K562 (cell line): ENCODE measurements at regions not wholly inside any gene's neighbourhood (a gene's known extent, or its start where the extent isn't known, plus 50 kb on each side); places are given as distances from the start of the nearest gene placed in this dataset.

Experiments
- ATAC-seq: fragments of 200-7000 bp; cut with Tn5 transposase; 3 replicates; pipeline ENCODE4 v1.9.1; 2020; ENCODE audit warnings: moderate library complexity
- BruUV-seq: library from RNA; stranded (reverse); fragments of 400-500 nt; replicated peaks from 2 replicates; lab custom pipeline; 2021; lab: Mats Ljungman, UMichigan
- CTCF ChIA-PET: fragments of 300-600 bp; formaldehyde crosslinking; extraction: SDS; loops from one replicate; lab custom pipeline; 2021; ENCODE audit warnings: low intra/inter-chr PET ratio; lab: Yijun Ruan, JAX
- POLR2A ChIA-PET: fragments of 300-600, 350-650 bp; sonication (Branson Sonifier 250); formaldehyde crosslinking; extraction: SDS; loops from one replicate; lab custom pipeline; 2021; ENCODE audit warnings: antibody characterized with exemption, inconsistent platforms; lab: Yijun Ruan, JAX
- DNase-seq, 4 experiments: peaks; one replicate each; pipeline versions ENCODE4 v3.0.0 to v3.0.0-alpha.2; 2011 to 2018; ENCODE audit warnings: low spot score in 3 of 4, mixed read lengths in 3 of 4; ENCODE audit errors: extremely low read depth in 1 of 4
- FAIRE-seq: peaks from 2 replicates; lab custom pipeline; 2011; peaks lifted over from hg19 to GRCh38; lab: Jason Lieb, UNC
- H2AFZ ChIP-seq: 2 replicates; pipeline ENCODE4 v1.6.0; 2011; ENCODE audit warnings: low read depth, low read length, control low read depth, inconsistent platforms
- H3K27ac ChIP-seq: fragments of 200-600 bp; 3 replicates; pipeline ENCODE4 v1.8.0; 2011; ENCODE audit warnings: low read depth, mild to moderate bottlenecking, control low read depth, inconsistent platforms, low read length, moderate library complexity, mixed read lengths; ENCODE audit errors: extremely low read depth
- H3K27me3 ChIP-seq, 2 experiments: fragments of 300-600 bp in 1 of 2; 2 replicates in 1 of 2; 3 replicates in 1 of 2; pipeline versions ENCODE4 v1.6.0 to v1.8.0; 2011; ENCODE audit warnings: inconsistent platforms in 2 of 2, low read length in 2 of 2, mild to moderate bottlenecking in 1 of 2, mixed read lengths in 1 of 2, moderate library complexity in 1 of 2; ENCODE audit not compliant: control insufficient read depth in 2 of 2, insufficient read depth in 2 of 2
- H3K36me3 ChIP-seq: fragments of 300-600 bp; 3 replicates; pipeline ENCODE4 v1.8.0; 2011; ENCODE audit warnings: mild to moderate bottlenecking, low read length, inconsistent platforms; ENCODE audit not compliant: control insufficient read depth, insufficient read depth
- H3K4me1 ChIP-seq, 2 experiments: fragments of 200-600 bp in 1 of 2; replicated peaks in 1 of 2; 2 replicates in 1 of 2; 3 replicates in 1 of 2; pipeline versions ENCODE4 v1.5.1 to v1.8.0; 2011; ENCODE audit warnings: inconsistent platforms in 2 of 2, low read length in 2 of 2, mild to moderate bottlenecking in 1 of 2, mixed read lengths in 1 of 2, moderate library complexity in 1 of 2; ENCODE audit not compliant: control insufficient read depth in 2 of 2, insufficient read depth in 2 of 2
- H3K4me2 ChIP-seq: 2 replicates; pipeline ENCODE4 v1.6.1; 2011; ENCODE audit warnings: low read length, control low read depth, inconsistent platforms, mixed read lengths; ENCODE audit not compliant: insufficient read depth
- H3K4me3 ChIP-seq: fragments of 200-600 bp; sonication (generic), shearing (Covaris generic); 2 replicates; pipeline ENCODE4 v1.5.1; 2016; ENCODE audit warnings: control low read depth, inconsistent platforms
- H3K79me2 ChIP-seq: fragments of 200-600 bp; 3 replicates; pipeline ENCODE4 v1.8.0; 2011; ENCODE audit warnings: low read length, inconsistent platforms; ENCODE audit not compliant: control insufficient read depth, insufficient read depth
- H3K9ac ChIP-seq, 2 experiments: 2 replicates each; pipeline versions ENCODE4 v1.6.0 to v1.6.1; 2011; ENCODE audit warnings: low read depth in 2 of 2, low read length in 2 of 2, control low read depth in 1 of 2, inconsistent platforms in 1 of 2, mild to moderate bottlenecking in 1 of 2, mixed read lengths in 1 of 2; ENCODE audit not compliant: insufficient read depth in 1 of 2
- H3K9me1 ChIP-seq: one replicate; pipeline ENCODE4 v1.6.0; 2011; ENCODE audit warnings: inconsistent platforms, mild to moderate bottlenecking, low read length, moderate library complexity; ENCODE audit not compliant: control insufficient read depth, insufficient read depth
- H3K9me3 ChIP-seq: replicated peaks from 2 replicates; pipeline ENCODE4 v1.5.1; 2011; ENCODE audit warnings: low read depth, low read length, inconsistent platforms; ENCODE audit not compliant: control insufficient read depth, insufficient read depth
- H4K20me1 ChIP-seq: replicated peaks from 2 replicates; pipeline ENCODE4 v1.6.1; 2011; ENCODE audit warnings: low read length, inconsistent platforms, mixed read lengths; ENCODE audit not compliant: control insufficient read depth, insufficient read depth
- BCL6 ChIP-seq: fragments of 250-450 bp; sonication (Bioruptor Pico); IDR thresholded peaks from 2 replicates; pipeline ENCODE4 v1.4.0; 2020
- FOXA3 ChIP-seq, 2 experiments: fragments of 450-650 bp in 1 of 2; sonication (generic) in 1 of 2; formaldehyde crosslinking; IDR thresholded peaks in 1 of 2; conservative IDR thresholded peaks in 1 of 2; 2 replicates each; pipeline versions ENCODE4 v1.4.0 to v1.8.0; 2020 to 2022; ENCODE audit warnings: mild to moderate bottlenecking in 2 of 2, missing genetic modification reagents in 1 of 2
- FOXJ2 ChIP-seq: fragments of 200-800 bp; sonication (Bioruptor generic); IDR thresholded peaks from 2 replicates; pipeline ENCODE4 v1.6.1; 2016; ENCODE audit warnings: missing genetic modification characterization, missing compliant biosample characterization
- HCFC1 ChIP-seq: IDR thresholded peaks from 2 replicates; pipeline ENCODE4 v1.6.1; 2012; ENCODE audit warnings: low read depth, low read length, improper control_type of control experiment
- HDAC3 ChIP-seq: fragments of 450-650 bp; IDR thresholded peaks from 2 replicates; pipeline ENCODE4 v1.6.1; 2018; ENCODE audit warnings: borderline replicate concordance, mild to moderate bottlenecking, moderate library complexity; ENCODE audit not compliant: partially characterized antibody
- HMGXB4 ChIP-seq: sonication (generic); formaldehyde crosslinking; IDR thresholded peaks from 2 replicates; pipeline ENCODE4 v1.8.1; 2023; ENCODE audit warnings: mild to moderate bottlenecking, missing genetic modification reagents
- KDM1A ChIP-seq, 2 experiments: fragments of 450-650 bp; IDR thresholded peaks; 2 replicates each; pipeline ENCODE4 v1.6.1; 2016; ENCODE audit warnings: mild to moderate bottlenecking in 2 of 2
- NCOA2 ChIP-seq, 2 experiments: fragments of 450-650 bp; IDR thresholded peaks; 2 replicates each; pipeline ENCODE4 v1.6.1; 2018; ENCODE audit warnings: mild to moderate bottlenecking in 2 of 2, moderate library complexity in 1 of 2; ENCODE audit not compliant: partially characterized antibody in 2 of 2
- NEUROD1 ChIP-seq: fragments of 150-350 bp; IDR thresholded peaks from 2 replicates; pipeline ENCODE4 v1.6.1; 2014; ENCODE audit warnings: borderline replicate concordance, low read length, low read depth; ENCODE audit not compliant: partially characterized antibody
- POLR3A ChIP-seq: IDR thresholded peaks from 2 replicates; pipeline ENCODE4 v1.6.1; 2011; ENCODE audit warnings: borderline replicate concordance, mild to moderate bottlenecking, moderate library complexity; ENCODE audit not compliant: insufficient read length, insufficient read depth; ENCODE audit errors: extremely low read depth
- PTBP1 ChIP-seq: fragments of 200-400 bp; formaldehyde crosslinking; IDR thresholded peaks from 2 replicates; pipeline ENCODE4 v1.6.1; 2017; ENCODE audit warnings: low read depth, low read length
- SMARCA5 ChIP-seq: fragments of 450-650 bp; IDR thresholded peaks from 2 replicates; pipeline ENCODE4 v1.6.1; 2016
- ZBTB33 ChIP-seq: sonication (generic); formaldehyde crosslinking; IDR thresholded peaks from 2 replicates; pipeline ENCODE4 v1.8.1; 2023; ENCODE audit warnings: mild to moderate bottlenecking, missing genetic modification reagents
- ZMIZ1 ChIP-seq, 2 experiments: fragments of 150-350 bp in 1 of 2; IDR thresholded peaks; 2 replicates each; pipeline ENCODE4 v1.6.1; 2012 to 2016; ENCODE audit warnings: low read depth in 2 of 2, low read length in 2 of 2, mild to moderate bottlenecking in 1 of 2, moderate library complexity in 1 of 2
- ZNF140 ChIP-seq: fragments of 250-450 bp; sonication (Bioruptor Pico); IDR thresholded peaks from 2 replicates; pipeline ENCODE4 v1.8.0; 2021; ENCODE audit warnings: moderate library complexity, mild to moderate bottlenecking, inconsistent platforms
- ZNF143 ChIP-seq: sonication (generic); formaldehyde crosslinking; IDR thresholded peaks from 2 replicates; pipeline ENCODE4 v1.9.0; 2022; ENCODE audit warnings: mild to moderate bottlenecking, missing genetic modification reagents
- ZNF354B ChIP-seq: fragments of 250-450 bp; sonication (Bioruptor Pico); IDR thresholded peaks from 2 replicates; pipeline ENCODE4 v1.4.0; 2020
- ZNF780A ChIP-seq: fragments of 250-450 bp; sonication (Bioruptor Pico); IDR thresholded peaks from 2 replicates; pipeline ENCODE4 v1.5.0; 2021; ENCODE audit warnings: mild to moderate bottlenecking
- WGBS: fragments of 100-300 bp; shearing (Covaris generic); methylation state at CpG from one replicate; pipeline ENCODE4 v1.1.6; 2016; ENCODE audit warnings: low coverage, mixed read lengths; ENCODE audit not compliant: insufficient coverage; ENCODE audit errors: missing lambda C conversion rate; 5-methylcytosine and 5-hydroxymethylcytosine counted together
- in situ Hi-C: fragments of 300-500 bp; cut with MboI; formaldehyde crosslinking; loops from 4 replicates; pipeline ENCODE4 v1.15.0; 2018; ENCODE audit warnings: inconsistent platforms, mixed read lengths
- intact Hi-C: fragments of 100-400 bp; cut with micrococcal nuclease; formaldehyde crosslinking; loops from 2 replicates; pipeline ENCODE4 v1.14.2; 2022

- no peak overlapping the region for H3K27ac ChIP-seq
- H3K4me3 ChIP-seq, result no peak overlapping the region
- FAIRE-seq (no peak), DNase-seq (no peak), ATAC-seq (no peak)
- no peak overlapping the region for H2AFZ ChIP-seq
- no peaks in the 10 kb centered on the region for H3K4me1 ChIP-seq
- H3K36me3 ChIP-seq, result no peaks in the 10 kb centered on the region
- H3K9me3 ChIP-seq, result no peaks in the 10 kb centered on the region
- H3K9me1 ChIP-seq, result no peaks in the 10 kb centered on the region
- H3K9ac ChIP-seq, result no peak overlapping the region
- 0% methylated on average over 2 of the region's 2 CpGs for WGBS
- intact Hi-C loops (no loop called here), in situ Hi-C loops (no loop called here)
- no peaks in the 10 kb centered on the region for H3K79me2 ChIP-seq
- BruUV-seq, result no TSS peak
- no peaks in the 10 kb centered on the region for H3K27me3 ChIP-seq
- ChIA-PET POLR2A (no interaction called here), CTCF (no interaction called here)
- H3K4me2 ChIP-seq, result no peak overlapping the region
- H4K20me1 ChIP-seq, result no peaks in the 10 kb centered on the region
- TF ChIP-seq HMGXB4 (CRISPR knock-in tag) (no peak), ZNF143 (no peak), ZNF354B (CRISPR knock-in tag) (no peak), NEUROD1 (no peak), BCL6 (no peak), HCFC1 (no peak), KDM1A (IDR thresholded peaks at IDR 0.05) (no peak), ZMIZ1 (IDR thresholded peaks at IDR 0.05; ENCODE audit: low read depth in 2 of 2, low read length in 2 of 2) (no peak), PTBP1 (no peak), POLR3A (no peak), SMARCA5 (no peak), ZBTB33 (CRISPR knock-in tag) (no peak), NCOA2 (IDR thresholded peaks at IDR 0.05; ENCODE audit: partially characterized antibody in 2 of 2) (no peak), HDAC3 (no peak), ZNF780A (CRISPR knock-in tag) (no peak), ZNF140 (CRISPR knock-in tag) (no peak), FOXA3 (CRISPR knock-in tag; conservative IDR thresholded peaks at IDR 0.05 in 1 of 2, IDR thresholded peaks at IDR 0.05 in 1 of 2) (no peak), FOXJ2 (tag) (no peak)
These were observed 187.2 kb downstream of the CBLN1 start for GRCh38 chr16:49094471-49094870.
